ENCODE measurements at regions not wholly inside any gene's neighbourhood (a gene's known extent, or its start where the extent isn't known, plus 50 kb on each side); places are given as distances from the start of the nearest gene placed in this dataset.

- TF ChIP-seq, protein P1, sequence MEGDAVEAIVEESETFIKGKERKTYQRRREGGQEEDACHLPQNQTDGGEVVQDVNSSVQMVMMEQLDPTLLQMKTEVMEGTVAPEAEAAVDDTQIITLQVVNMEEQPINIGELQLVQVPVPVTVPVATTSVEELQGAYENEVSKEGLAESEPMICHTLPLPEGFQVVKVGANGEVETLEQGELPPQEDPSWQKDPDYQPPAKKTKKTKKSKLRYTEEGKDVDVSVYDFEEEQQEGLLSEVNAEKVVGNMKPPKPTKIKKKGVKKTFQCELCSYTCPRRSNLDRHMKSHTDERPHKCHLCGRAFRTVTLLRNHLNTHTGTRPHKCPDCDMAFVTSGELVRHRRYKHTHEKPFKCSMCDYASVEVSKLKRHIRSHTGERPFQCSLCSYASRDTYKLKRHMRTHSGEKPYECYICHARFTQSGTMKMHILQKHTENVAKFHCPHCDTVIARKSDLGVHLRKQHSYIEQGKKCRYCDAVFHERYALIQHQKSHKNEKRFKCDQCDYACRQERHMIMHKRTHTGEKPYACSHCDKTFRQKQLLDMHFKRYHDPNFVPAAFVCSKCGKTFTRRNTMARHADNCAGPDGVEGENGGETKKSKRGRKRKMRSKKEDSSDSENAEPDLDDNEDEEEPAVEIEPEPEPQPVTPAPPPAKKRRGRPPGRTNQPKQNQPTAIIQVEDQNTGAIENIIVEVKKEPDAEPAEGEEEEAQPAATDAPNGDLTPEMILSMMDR (IDR thresholded peaks at IDR 0.05), result no peak
- TF ChIP-seq ZFX (IDR thresholded peaks at IDR 0.05; ENCODE audit: borderline replicate concordance), result no peak
These were observed 58.9 kb downstream of the NUDT11 start for GRCh38 chrX:51437521-51437920.
